Natural killer cell (primary cell): ENCODE measurements at regions not wholly inside any gene's neighbourhood (a gene's known extent, or its start where the extent isn't known, plus 50 kb on each side); places are given as distances from the start of the nearest gene placed in this dataset.
A peak's percentile ranks its signal among the peaks of the same experiment; 100 is the strongest.

Experiments
- ATAC-seq, 3 donors: fragments of 150-1000 bp in 2 of 3; fragments of 200-7000 bp in 1 of 3; cut with Tn5 transposase; 1 replicate in 1 of 3; 2 replicates in 2 of 3; pipeline ENCODE4 v1.10.0; 2021; ENCODE audit warnings: mild to moderate bottlenecking in 2 of 3, moderate library complexity in 2 of 3
- DNase-seq, 2 donors: peaks; one replicate each; pipeline versions ENCODE4 v3.0.0 to v3.0.0-alpha.2; 2013 to 2021; ENCODE audit warnings: mixed read lengths in 1 of 2
- H3K27ac ChIP-seq: one replicate; pipeline ENCODE4 v1.5.1; 2013; ENCODE audit warnings: mild to moderate bottlenecking, low read length
- H3K27me3 ChIP-seq: one replicate; pipeline ENCODE4 v1.6.1; 2013; ENCODE audit warnings: low read length; ENCODE audit not compliant: control insufficient read depth, insufficient read depth
- H3K36me3 ChIP-seq: one replicate; pipeline ENCODE4 v1.6.1; 2013; ENCODE audit warnings: low read length; ENCODE audit not compliant: control insufficient read depth, insufficient read depth
- H3K4me1 ChIP-seq: one replicate; pipeline ENCODE4 v1.6.1; 2013; ENCODE audit warnings: low read length; ENCODE audit not compliant: control insufficient read depth, insufficient read depth
- H3K4me3 ChIP-seq: one replicate; pipeline ENCODE4 v1.5.1; 2013; ENCODE audit warnings: low read length
- H3K9me3 ChIP-seq: one replicate; pipeline ENCODE4 v1.6.1; 2013; ENCODE audit warnings: low read length; ENCODE audit not compliant: control insufficient read depth, insufficient read depth
- H3K27ac Mint-ChIP-seq, 2 donors: one replicate each; pipeline ENCODE4 v1.8.0; 2022; ENCODE audit warnings: mild to moderate bottlenecking in 2 of 2, mixed read lengths in 2 of 2, moderate library complexity in 1 of 2
- H3K27me3 Mint-ChIP-seq, 2 donors: one replicate each; pipeline ENCODE4 v1.8.0; 2022; ENCODE audit warnings: low read depth in 2 of 2, mixed read lengths in 2 of 2
- H3K36me3 Mint-ChIP-seq: one replicate; pipeline ENCODE4 v1.8.0; 2022; ENCODE audit warnings: mixed read lengths
- H3K4me1 Mint-ChIP-seq, 2 donors: one replicate each; pipeline ENCODE4 v1.8.0; 2022; ENCODE audit warnings: mixed read lengths in 2 of 2
- H3K4me3 Mint-ChIP-seq: one replicate; pipeline ENCODE4 v1.8.0; 2022; ENCODE audit warnings: mild to moderate bottlenecking, moderate library complexity, mixed read lengths
- H3K9me3 Mint-ChIP-seq, 2 donors: one replicate each; pipeline ENCODE4 v1.8.0; 2022; ENCODE audit warnings: mixed read lengths in 2 of 2
- WGBS: methylation state at CpG from one replicate; pipeline ENCODE4 v1.1.7; 2013; ENCODE audit warnings: missing lambda C conversion rate; ENCODE audit not compliant: insufficient coverage; 5-methylcytosine and 5-hydroxymethylcytosine counted together
- intact Hi-C: fragments of 100-400 bp; cut with micrococcal nuclease; formaldehyde crosslinking; loops from one replicate; pipeline ENCODE4 v1.14.2; 2022
- TF ChIP-seq, protein P1 (sequence below): fragments of 200-600 bp; IDR thresholded peaks from one replicate; pipeline ENCODE4 v1.8.0; 2022; ENCODE audit warnings: antibody characterized with exemption

DNA sequence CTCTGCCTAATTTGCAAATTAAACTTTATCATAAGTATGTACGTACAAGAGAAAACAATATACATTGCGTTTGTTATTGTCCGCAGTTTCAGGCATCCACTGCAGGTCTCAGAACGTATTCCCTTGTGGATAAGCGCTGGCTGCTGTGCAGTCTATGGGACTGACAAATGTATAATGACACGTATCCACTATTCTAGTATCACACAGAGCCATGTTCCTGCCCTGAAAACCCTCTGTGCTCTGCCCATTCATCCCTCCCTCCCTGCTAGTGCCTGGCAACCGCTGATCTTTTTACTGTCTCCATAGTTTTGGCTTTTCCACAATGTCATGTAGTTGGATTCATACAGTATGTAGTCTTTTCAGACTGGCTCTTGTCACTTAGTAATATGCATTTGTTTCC, 179.4 kb downstream of the MAF start:
- Mint-ChIP-seq H3K27me3 (peaks cover 0 to 4% of the 10 kb centered on the region in 2 donors), H3K27ac (no peak overlapping the region)
- WGBS = 91% methylated on average over 7 of the region's 7 CpGs

DNA sequence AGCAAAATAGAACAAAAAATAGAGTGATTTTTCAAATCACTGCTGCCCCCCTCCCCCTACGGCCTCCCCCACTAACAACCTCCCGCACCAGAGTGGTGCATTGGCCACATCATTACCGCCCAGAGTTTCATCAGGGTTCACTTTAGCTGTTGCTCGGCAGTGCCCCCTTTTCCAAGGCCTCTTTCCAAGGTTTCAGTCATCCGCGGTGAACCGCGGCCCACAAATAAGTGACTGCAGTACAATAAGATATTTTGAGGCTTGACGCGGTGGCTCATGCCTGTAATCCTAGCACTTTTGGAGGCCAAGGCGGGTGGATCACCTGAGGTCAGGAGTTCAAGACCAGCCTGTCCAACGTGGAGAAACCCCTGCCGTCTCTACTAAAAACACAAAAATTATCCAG, 180.0 kb downstream of the MAF start:
- no peak for ATAC-seq
- no peak overlapping the region for H3K27ac Mint-ChIP-seq
- peaks cover 7% of the 10 kb centered on the region for H3K36me3 Mint-ChIP-seq

More for the DNA sequence above, 179.4 kb downstream of the MAF start:
- Histone ChIP-seq H3K4me3 (no peak overlapping the region), H3K27me3 (no peaks in the 10 kb centered on the region), H3K27ac (no peak overlapping the region), H3K36me3 (no peaks in the 10 kb centered on the region), H3K9me3 (no peaks in the 10 kb centered on the region), H3K4me1 (peaks cover 14% of the 10 kb centered on the region)
- Mint-ChIP-seq H3K4me1 (peaks cover 10 to 24% of the 10 kb centered on the region in 2 donors), H3K4me3 (no peak overlapping the region), H3K9me3 (no peaks in the 10 kb centered on the region), H3K36me3 (peaks cover 6% of the 10 kb centered on the region)
- TF ChIP-seq, protein P1, sequence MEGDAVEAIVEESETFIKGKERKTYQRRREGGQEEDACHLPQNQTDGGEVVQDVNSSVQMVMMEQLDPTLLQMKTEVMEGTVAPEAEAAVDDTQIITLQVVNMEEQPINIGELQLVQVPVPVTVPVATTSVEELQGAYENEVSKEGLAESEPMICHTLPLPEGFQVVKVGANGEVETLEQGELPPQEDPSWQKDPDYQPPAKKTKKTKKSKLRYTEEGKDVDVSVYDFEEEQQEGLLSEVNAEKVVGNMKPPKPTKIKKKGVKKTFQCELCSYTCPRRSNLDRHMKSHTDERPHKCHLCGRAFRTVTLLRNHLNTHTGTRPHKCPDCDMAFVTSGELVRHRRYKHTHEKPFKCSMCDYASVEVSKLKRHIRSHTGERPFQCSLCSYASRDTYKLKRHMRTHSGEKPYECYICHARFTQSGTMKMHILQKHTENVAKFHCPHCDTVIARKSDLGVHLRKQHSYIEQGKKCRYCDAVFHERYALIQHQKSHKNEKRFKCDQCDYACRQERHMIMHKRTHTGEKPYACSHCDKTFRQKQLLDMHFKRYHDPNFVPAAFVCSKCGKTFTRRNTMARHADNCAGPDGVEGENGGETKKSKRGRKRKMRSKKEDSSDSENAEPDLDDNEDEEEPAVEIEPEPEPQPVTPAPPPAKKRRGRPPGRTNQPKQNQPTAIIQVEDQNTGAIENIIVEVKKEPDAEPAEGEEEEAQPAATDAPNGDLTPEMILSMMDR = no peak
- no peak for DNase-seq
- intact Hi-C loops = no loop called here
- ATAC-seq = no peak

DNA sequence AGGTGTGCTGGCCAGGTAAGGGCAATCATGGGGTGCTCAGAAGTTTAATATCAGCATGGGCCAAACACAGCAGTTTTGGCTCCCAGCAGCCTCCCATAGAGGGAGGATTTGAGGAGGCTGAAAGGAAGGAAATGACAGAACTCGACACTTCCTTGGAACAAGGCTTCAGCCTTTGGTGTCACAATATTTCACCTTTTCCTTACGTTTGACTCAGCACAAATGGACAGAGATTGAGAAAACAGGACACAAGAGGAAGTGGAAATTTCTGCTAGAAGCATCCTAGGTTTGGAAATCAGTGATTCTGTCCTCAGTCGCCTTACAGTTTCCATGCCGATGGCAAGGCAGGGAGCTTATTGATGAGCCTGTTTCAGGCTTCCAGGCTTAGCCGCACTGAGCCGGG, 181.4 kb downstream of the MAF start:
- Mint-ChIP-seq H3K4me3 (no peak overlapping the region), H3K9me3 (no peaks in the 10 kb centered on the region), H3K27me3 (peaks cover 0 to 4% of the 10 kb centered on the region in 2 donors), H3K27ac (no peak overlapping the region), H3K36me3 (peaks cover 7% of the 10 kb centered on the region), H3K4me1 (peaks cover 30 to 44% of the 10 kb centered on the region in 2 donors)
- DNase-seq (no peak), ATAC-seq (no peak)
- Histone ChIP-seq H3K9me3 (no peaks in the 10 kb centered on the region), H3K4me1 (peaks cover 23% of the 10 kb centered on the region), H3K27me3 (no peaks in the 10 kb centered on the region), H3K4me3 (no peak overlapping the region), H3K27ac (no peak overlapping the region), H3K36me3 (no peaks in the 10 kb centered on the region)
- WGBS = 90% methylated on average over 6 of the region's 6 CpGs
- intact Hi-C loops = loop anchor here (10.0 kb wide), 1 partner anchor 144 kb away; no protein-coding TSS in a partner anchor
- TF ChIP-seq, protein P1 = no peak

More for the DNA sequence above, 180.0 kb downstream of the MAF start:
- H3K4me3 ChIP-seq = no peak overlapping the region
- peaks cover 16 to 30% of the 10 kb centered on the region in 2 donors for H3K4me1 Mint-ChIP-seq
- no peaks in the 10 kb centered on the region for H3K36me3 ChIP-seq
- intact Hi-C loops = no loop called here
- TF ChIP-seq, protein P1 = no peak
- peaks cover 20% of the 10 kb centered on the region for H3K4me1 ChIP-seq
- H3K27me3 Mint-ChIP-seq = peaks cover 0 to 4% of the 10 kb centered on the region in 2 donors
- no peak overlapping the region for H3K4me3 Mint-ChIP-seq
- H3K9me3 Mint-ChIP-seq = no peaks in the 10 kb centered on the region
- no peaks in the 10 kb centered on the region for H3K9me3 ChIP-seq
- H3K27me3 ChIP-seq = no peaks in the 10 kb centered on the region
- DNase-seq = no peak
- H3K27ac ChIP-seq = no peak overlapping the region
- 95% methylated on average over 13 of the region's 13 CpGs for WGBS

DNA sequence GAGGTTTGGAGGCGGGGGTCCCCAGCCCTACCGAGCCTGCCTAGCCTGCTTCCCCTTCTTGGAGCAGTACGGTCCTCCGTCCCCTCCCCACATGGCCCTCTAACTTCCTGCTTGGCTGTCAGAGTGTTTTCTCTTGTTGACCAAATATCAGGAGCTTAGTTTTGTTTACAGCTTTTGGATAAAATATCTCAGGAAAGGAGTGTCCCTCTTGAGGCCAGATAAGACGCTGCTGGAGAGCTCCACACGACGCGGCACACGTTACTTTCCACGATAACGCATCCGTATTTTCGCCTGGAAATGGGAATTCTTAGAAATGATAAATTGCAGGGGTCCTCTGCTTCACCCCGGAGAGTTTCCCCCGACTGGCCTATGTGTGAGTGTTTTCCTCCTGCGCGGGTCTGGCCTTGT, 182.9 kb downstream of the MAF start:
- Histone ChIP-seq H3K27me3 (no peaks in the 10 kb centered on the region), H3K4me1 (peaks cover 24% of the 10 kb centered on the region), H3K4me3 (no peak overlapping the region), H3K27ac (no peak overlapping the region), H3K9me3 (no peaks in the 10 kb centered on the region), H3K36me3 (no peaks in the 10 kb centered on the region)
- no peak for DNase-seq
- Mint-ChIP-seq H3K4me3 (no peak overlapping the region), H3K27ac (peak overlapping the region in 1 of 2 donors; percentile 45), H3K36me3 (peaks cover 7% of the 10 kb centered on the region), H3K9me3 (no peaks in the 10 kb centered on the region), H3K27me3 (peaks cover 0 to 4% of the 10 kb centered on the region in 2 donors), H3K4me1 (peaks cover 38 to 52% of the 10 kb centered on the region in 2 donors)
- TF ChIP-seq, protein P1 = no peak
- intact Hi-C loops = loop anchor here (10.0 kb wide), 1 partner anchor 143 kb away; no protein-coding TSS in a partner anchor
- ATAC-seq = no peak
- WGBS = 47% methylated on average over 17 of the region's 17 CpGs
